ENCODE measurements at regions not wholly inside any gene's neighbourhood (a gene's known extent, or its start where the extent isn't known, plus 50 kb on each side); places are given as distances from the start of the nearest gene placed in this dataset.

- Histone ChIP-seq H3K36me3 (ENCODE audit: control insufficient read depth, insufficient read depth, low read length) (no peaks in the 10 kb centered on the region), H3K4me3 (ENCODE audit: low read depth, low read length) (no peak overlapping the region), H3K27me3 (ENCODE audit: control insufficient read depth, insufficient read depth, low read length) (no peaks in the 10 kb centered on the region)
- no peak for DNase-seq (ENCODE audit: low read depth)
- POLR2A ChIA-PET = no interaction called here
- CTCF ChIA-PET = interaction anchor here (0.6 to 2.3 kb wide), 2 partner anchors 14 to 76 kb away, joined by 3 to 7 read pairs; no protein-coding TSS in a partner anchor
- TF ChIP-seq CTCF (IDR thresholded peaks at IDR 0.05; ENCODE audit: insufficient read depth, low read depth, low read length) = no peak
These were observed 870.2 kb upstream of the TMEM132C start for GRCh38 chr12:127396734-127397133.

- ChIA-PET CTCF (interaction anchor here (2.3 kb wide), 1 partner anchor 16 kb away, joined by 7 read pairs; no protein-coding TSS in a partner anchor), POLR2A (no interaction called here)
- Histone ChIP-seq H3K4me3 (ENCODE audit: low read depth, low read length) (no peak overlapping the region), H3K36me3 (ENCODE audit: control insufficient read depth, insufficient read depth, low read length) (no peaks in the 10 kb centered on the region), H3K27me3 (ENCODE audit: control insufficient read depth, insufficient read depth, low read length) (no peaks in the 10 kb centered on the region)
- no peak for TF ChIP-seq CTCF (IDR thresholded peaks at IDR 0.05; ENCODE audit: insufficient read depth, low read depth, low read length)
- DNase-seq (ENCODE audit: low read depth) = no peak
These were observed 868.8 kb upstream of the TMEM132C start for GRCh38 chr12:127398016-127398710.

- DNase-seq (ENCODE audit: low read depth) = no peak
- Histone ChIP-seq H3K27me3 (ENCODE audit: control insufficient read depth, insufficient read depth, low read length) (no peaks in the 10 kb centered on the region), H3K36me3 (ENCODE audit: control insufficient read depth, insufficient read depth, low read length) (no peaks in the 10 kb centered on the region), H3K4me3 (ENCODE audit: low read depth, low read length) (no peak overlapping the region)
- ChIA-PET POLR2A (no interaction called here), CTCF (interaction anchor here (1.0 to 1.9 kb wide), 2 partner anchors 278 to 293 kb away, joined by 4 read pairs; no protein-coding TSS in a partner anchor)
- no peak for TF ChIP-seq CTCF (IDR thresholded peaks at IDR 0.05; ENCODE audit: insufficient read depth, low read depth, low read length)
These were observed 867.5 kb upstream of the TMEM132C start for GRCh38 chr12:127399451-127399850.

GRCh38 chr12:127400221-127400620 lies 866.7 kb upstream of the TMEM132C start:
- ChIA-PET CTCF (interaction anchor here (0.6 to 1.9 kb wide), 3 partner anchors 65 to 292 kb away, joined by 3 to 4 read pairs (median 4); no protein-coding TSS in a partner anchor), POLR2A (no interaction called here)
- no peak overlapping the region for H3K4me3 ChIP-seq (ENCODE audit: low read depth, low read length)
- DNase-seq (ENCODE audit: low read depth) = no peak
- no peaks in the 10 kb centered on the region for H3K27me3 ChIP-seq (ENCODE audit: control insufficient read depth, insufficient read depth, low read length)
- no peaks in the 10 kb centered on the region for H3K36me3 ChIP-seq (ENCODE audit: control insufficient read depth, insufficient read depth, low read length)
- TF ChIP-seq CTCF (IDR thresholded peaks at IDR 0.05; ENCODE audit: insufficient read depth, low read depth, low read length) = no peak

- H3K27me3 ChIP-seq (ENCODE audit: control insufficient read depth, insufficient read depth, low read length) = no peaks in the 10 kb centered on the region
- DNase-seq (ENCODE audit: low read depth) = no peak
- CTCF ChIA-PET = no interaction called here
- TF ChIP-seq CTCF (IDR thresholded peaks at IDR 0.05; ENCODE audit: insufficient read depth, low read depth, low read length) = no peak
- POLR2A ChIA-PET = no interaction called here
- no peaks in the 10 kb centered on the region for H3K36me3 ChIP-seq (ENCODE audit: control insufficient read depth, insufficient read depth, low read length)
- H3K4me3 ChIP-seq (ENCODE audit: low read depth, low read length) = no peak overlapping the region
These were observed 866.0 kb upstream of the TMEM132C start for GRCh38 chr12:127401005-127401404.
